Skeletal muscle cell (primary cell): ENCODE measurements at regions not wholly inside any gene's neighbourhood (a gene's known extent, or its start where the extent isn't known, plus 50 kb on each side); places are given as distances from the start of the nearest gene placed in this dataset.
"Not testable (repeated sequence)": the region's sequence is repeated elsewhere in the genome, so short reads cannot be mapped to it uniquely, and the experiment has no call there.

Experiments
- DNase-seq: peaks from one replicate; pipeline ENCODE4 v3.0.0-alpha.2; 2010; ENCODE audit warnings: low read depth
- H3K4me3 ChIP-seq: 2 replicates; pipeline ENCODE4 v1.5.1; 2011; ENCODE audit warnings: low read depth, mild to moderate bottlenecking, control low read depth, low read length, moderate library complexity

DNA sequence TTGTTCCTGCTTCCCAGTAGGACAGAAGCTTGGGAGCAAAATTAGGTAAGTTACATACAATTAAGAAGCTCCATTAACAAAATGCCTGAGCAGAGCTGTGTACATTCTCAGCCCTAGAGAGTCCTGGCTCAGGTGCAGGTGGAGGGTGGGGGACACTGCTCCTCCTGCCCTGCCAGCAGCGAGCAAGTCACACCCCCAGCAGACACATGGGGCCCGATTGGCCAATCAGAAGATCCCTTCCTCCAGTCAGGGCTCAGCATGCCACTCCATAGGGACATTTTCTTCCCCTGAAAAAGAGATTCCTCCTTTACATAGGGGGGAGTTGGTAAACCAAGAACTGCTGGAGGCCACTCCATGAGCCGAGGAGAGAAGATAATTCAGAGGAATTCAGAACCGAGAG lies 62.1 kb downstream of the PLXNA1 start:
- H3K4me3 ChIP-seq = no peak overlapping the region
- no peak for DNase-seq

DNA sequence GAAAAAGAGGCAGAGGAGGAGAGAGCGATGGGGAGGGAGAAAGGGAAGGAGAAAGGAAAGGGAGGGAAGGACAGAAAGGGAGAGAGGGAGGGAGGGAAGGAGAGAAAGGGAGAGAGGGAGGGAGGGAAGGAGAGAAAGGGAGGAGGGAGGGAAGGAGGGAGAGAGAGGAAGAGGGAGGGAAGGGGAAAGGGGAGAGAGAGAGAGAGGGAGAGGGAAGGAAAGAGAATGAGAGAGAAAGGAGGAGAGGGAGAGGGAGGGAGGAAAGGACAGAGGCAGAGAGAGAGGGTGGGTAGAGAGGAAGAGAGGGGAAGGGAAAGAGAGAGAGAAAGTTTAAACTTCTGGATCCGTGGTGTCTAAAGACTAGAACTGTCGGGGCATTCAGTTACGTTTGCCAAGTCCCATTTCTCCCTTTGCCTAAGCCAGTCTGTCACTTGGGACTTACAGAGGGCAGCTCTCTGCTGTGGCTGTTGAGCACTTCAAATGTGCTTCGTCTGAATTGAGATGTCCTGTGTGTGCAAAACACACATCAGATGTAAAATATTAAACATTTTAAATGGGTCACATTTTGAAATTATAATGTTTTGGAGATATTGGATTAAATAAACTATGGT lies 62.6 kb downstream of the PLXNA1 start:
- no peak for DNase-seq
- no peak overlapping the region for H3K4me3 ChIP-seq

DNA sequence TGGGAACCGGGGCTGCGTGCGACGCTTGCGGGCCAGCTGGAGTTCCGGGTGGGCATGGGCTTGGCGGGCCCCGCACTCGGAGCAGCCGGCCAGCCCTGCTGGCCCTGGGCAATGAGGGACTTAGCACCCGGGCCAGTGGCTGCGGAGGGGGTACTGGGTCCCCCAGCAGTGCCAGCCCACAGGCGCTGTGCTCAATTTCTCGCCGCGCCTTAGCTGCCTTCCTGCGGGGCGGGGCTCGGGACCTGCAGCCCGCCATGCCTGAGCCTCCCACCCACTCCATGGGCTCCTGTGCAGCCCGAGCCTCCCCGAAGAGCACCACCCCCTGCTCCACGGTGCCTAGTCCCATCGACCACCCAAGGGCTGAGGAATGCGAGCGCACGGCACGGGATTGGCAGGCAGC lies 63.8 kb downstream of the PLXNA1 start:
- not testable (repeated sequence) for H3K4me3 ChIP-seq, DNase-seq

DNA sequence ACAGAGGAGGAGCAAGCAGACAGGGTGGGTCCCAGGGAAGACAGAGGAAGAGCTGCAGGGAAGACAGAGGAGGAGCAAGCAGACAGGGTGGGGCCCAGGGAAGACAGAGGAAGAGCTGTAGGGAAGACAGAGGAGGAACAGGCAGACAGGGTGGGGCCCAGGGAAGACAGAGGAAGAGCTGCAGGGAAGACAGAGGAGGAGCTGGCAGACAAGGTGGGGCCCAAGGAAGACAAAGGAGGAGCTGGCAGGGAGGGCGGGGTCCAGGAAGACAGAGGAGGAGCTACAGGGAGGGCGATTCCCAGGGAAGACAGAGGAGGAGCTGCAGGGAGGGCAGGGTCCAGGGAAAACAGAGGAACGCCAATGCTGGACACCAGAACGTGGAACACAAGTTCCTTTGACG lies 66.5 kb downstream of the PLXNA1 start:
- no peak for DNase-seq
- no peak overlapping the region for H3K4me3 ChIP-seq

DNA sequence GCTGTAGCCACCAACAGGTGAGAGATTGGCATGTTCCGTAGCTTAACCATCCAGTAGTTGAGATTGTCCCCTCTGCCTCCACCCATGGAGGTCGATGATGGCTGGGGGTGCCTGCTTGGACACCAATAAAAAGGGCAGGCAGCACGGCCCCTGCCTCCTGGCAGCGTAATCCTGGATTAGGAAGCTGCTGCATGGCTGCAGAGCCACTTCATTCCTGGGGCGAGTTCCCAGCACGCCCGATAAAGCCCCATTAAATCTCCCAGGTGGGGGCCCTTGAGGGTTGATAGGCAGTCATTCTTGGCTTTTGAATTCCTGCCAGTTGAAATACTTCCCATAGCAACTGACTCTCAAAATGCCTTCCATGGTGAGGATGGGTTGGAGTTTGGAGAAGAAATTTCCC lies 67.8 kb downstream of the PLXNA1 start:
- DNase-seq = no peak

DNA sequence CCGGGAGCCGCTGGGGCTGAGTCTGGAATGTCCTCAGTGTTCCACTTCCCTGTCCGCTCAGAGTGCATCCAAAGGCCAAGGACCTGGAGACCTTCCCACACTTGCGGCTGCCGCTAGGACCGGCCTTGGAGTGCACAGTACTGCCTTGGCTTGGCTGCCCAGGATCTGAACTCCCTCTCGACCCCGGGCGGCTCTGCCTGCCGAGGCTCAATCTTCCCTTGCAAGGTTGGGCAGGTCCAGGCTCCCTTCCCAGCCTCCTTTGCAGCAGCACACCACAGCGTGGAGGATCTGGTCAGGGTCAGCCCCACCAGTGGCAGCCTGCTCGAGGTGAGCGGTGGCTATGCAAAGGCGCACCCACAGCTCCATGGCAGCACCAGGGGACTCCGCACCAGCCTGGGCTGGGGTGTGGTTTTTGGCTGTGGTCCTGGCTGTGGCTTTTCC lies 69.2 kb downstream of the PLXNA1 start:
- H3K4me3 ChIP-seq = no peak overlapping the region

More for the DNA sequence above, 67.8 kb downstream of the PLXNA1 start:
- no peak overlapping the region for H3K4me3 ChIP-seq

DNA sequence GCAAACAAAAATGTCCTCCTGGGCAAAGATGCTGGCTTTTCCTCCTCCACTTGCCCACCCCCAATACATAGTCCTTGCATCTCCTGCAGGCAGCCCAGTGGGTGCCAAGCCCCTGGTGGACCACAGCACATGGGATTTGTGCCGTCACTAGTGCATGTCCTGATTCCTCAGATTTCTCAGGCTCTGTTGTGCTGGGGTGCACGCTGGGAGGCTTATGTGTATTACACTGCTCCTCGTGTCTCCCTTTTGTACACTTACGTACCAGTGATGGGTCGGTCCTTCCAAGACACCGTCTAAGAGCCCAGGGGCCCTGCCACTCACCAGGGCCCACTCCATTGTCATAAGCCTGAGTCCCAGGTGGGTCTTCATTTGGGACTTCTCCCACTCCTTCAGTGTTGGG lies 70.1 kb downstream of the PLXNA1 start:
- no peak for DNase-seq
- no peak overlapping the region for H3K4me3 ChIP-seq

More for the DNA sequence above, 69.2 kb downstream of the PLXNA1 start:
- DNase-seq = no peak

DNA sequence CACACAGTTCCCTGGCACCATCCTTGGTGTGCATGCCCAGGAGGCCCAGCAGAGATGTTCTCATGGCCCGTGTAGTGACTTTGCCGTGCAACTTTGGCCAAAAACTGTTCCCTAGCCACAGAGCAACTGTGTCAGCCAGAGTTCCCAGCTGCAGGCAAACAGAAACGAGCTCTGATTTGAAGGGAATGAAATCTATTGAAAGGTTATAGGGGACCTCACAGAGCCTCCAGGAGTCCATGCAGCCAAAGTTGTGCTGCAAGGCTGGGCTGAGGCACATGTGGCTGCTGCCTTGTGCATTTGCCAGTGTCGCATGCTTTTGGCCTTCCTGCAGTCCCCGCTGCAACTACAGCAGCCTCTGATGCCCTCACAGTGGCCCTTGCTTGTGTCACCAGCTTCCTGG lies 70.5 kb downstream of the PLXNA1 start:
- no peak for DNase-seq
- H3K4me3 ChIP-seq = no peak overlapping the region

DNA sequence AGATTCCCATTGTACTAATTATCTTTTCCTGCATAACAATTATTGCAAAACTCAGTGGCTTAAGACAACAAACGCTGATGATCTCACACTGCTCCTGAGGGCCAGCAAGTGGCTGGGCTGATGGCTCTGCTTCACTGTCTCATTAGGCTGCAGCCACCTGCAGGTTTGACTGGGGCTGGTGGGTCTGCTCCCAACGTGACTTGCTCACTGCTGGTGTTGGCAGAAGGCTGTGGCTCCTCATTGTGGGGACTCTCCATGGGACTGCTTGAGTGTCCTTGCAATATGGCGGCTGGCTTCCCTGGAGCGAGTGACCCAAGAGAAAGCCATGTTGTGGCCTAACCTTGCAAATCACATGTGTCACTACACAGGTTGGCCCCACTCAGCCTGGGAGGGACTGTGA lies 71.1 kb downstream of the PLXNA1 start:
- no peak overlapping the region for H3K4me3 ChIP-seq

DNA sequence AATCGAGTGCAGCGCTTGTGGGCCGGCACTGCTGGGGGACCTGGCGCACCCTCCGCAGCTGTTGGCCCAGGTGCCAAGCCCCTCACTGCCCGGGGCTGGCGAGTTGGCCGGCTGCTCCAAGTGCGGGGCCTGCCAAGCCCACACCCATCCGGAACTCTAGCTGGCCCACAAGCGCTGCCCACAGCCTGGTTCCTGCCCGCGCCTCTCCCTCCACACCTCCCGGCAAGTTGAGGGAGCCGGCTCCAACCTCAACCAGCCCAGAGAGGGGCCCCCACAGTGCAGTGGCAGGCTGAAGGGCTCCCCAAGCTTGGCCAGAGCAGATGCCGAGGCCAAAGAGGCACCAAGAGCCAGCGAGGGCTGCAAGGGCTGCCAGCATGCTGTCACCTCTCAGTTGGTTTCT lies 73.4 kb downstream of the PLXNA1 start:
- no peak for DNase-seq
- no peak overlapping the region for H3K4me3 ChIP-seq

More for the DNA sequence above, 71.1 kb downstream of the PLXNA1 start:
- no peak for DNase-seq

DNA sequence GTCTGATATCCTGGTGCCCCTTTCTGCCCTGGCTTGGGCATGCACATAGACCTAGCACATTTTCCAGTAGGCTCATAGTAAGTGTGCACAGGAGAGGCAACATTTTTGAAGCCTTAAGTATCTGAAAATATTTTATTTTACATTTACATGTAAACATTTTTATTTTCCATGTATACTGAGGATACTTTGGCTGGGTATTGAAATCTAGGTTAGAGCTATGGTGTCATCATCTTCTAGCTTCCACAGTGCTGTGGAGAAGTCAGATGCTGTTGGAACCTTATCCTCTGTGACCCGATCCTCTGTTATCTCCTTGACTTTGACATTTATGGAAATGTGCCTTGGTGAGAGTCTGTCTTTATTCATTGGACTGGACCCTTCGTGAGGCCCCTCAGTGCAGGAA lies 74.1 kb downstream of the PLXNA1 start:
- no peak overlapping the region for H3K4me3 ChIP-seq
- DNase-seq = no peak

DNA sequence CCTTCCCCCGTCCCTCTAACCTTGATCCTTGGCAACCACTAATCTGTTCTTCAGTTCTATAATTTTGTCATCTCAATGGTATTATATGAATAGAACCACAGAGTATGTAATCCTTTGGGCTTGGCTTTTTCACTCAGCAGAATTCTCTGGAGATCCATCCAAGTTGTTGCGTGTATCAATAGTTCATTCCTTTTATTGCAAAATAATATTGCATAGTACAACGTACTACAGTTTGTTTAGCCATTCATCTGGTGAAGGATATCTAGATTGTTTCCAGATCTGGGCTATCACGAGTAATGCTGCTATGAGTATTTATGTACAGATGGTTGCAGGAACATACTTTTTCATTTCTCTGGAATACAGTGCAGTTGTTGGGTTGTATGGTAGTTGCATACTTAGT lies 76.2 kb downstream of the PLXNA1 start:
- H3K4me3 ChIP-seq = no peak overlapping the region
- no peak for DNase-seq

DNA sequence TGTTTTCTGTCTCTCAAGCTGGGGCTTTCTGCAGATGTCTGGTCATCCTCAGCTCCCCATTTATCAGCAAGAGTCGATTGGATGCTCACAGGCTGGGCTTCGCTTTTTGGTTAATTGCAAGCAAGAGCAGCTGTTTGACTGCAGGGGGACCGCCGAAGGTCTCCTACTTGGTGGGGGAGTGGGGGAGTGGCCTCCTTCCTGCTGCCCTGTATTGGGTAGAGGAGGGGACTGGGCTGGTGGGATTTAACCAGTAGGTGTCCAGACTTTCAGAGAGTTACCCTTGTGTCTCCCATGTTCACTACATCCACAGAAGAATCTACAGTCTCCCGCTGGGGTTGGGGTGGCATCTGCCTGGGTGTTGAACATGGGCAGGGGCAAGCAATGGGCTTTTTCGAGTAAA lies 78.7 kb downstream of the PLXNA1 start:
- H3K4me3 ChIP-seq = no peak overlapping the region
- DNase-seq = no peak

DNA sequence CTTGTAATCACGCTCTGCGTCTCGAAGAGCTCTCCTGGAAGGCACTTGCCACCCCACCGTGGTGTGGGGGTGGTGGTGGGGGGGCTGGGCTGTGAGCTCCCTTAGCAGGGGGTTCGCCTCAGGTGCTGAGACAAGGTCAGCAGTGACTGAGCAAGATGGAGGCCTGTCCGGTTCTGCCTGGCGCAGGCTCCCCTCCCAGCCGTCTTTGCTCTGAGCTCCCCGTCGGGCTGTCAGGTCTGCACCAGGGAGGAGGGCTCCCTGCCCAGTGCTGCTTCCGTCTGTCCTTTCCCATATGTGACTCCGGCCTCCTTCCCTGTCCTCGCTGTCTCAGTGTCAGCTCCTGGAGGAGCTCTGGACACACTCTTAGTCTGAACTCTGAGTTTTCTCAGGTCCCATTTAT lies 80.0 kb downstream of the PLXNA1 start:
- no peak for DNase-seq
- no peak overlapping the region for H3K4me3 ChIP-seq

DNA sequence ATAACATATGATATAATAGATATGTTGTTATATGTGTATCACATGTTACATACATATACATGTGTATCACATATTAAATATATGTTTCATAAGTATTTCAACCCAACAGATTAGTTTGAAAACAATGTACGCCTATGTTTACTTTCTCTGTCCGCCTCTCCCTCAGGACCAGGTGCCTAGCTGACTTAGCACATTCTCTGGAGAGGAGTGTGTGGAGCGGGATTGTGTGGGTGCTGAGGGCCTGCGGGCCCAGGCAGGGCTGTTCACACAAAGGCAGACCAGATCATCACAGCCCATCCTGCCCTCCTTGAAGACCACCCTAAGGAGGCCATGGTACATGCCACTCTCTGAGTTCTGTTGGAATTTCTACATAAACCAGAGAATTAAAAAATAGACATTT lies 81.0 kb downstream of the PLXNA1 start:
- DNase-seq = no peak
- H3K4me3 ChIP-seq = no peak overlapping the region

DNA sequence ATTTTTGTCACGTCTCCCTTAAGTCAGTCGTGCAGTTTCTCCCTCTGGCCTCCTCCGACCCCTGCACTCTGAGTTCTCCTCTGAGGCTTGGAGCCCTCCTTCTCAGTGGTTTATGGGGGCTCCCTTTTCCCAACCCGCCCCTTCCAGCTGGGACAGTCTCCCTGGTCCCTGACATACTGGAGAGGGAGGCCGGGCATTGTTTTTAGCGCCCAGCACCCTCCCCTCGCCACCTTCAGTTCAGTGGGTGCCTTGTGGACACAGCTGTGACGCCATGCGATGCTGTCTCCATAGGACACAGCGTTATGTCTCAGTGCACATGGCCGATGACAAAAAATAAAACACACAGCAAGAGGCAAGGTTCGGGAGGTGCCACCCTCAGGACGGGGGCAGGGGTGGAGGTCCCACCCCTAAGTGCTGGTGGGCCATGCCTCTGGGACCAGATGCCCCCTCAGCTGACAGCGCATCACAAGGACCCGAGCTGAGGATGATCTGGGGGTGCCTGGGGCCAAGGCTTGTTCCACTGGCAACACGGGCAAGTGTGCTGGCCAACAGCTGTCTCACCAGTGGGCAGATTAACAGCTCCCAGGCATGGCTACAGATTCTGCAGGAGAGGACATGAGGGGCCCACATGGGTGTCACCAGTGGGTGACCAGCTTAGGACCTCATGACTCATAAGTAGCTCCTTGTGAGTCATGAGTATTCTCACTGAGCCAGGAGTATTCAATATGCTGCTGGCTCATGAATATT lies 81.6 kb downstream of the PLXNA1 start:
- H3K4me3 ChIP-seq = no peak overlapping the region
- DNase-seq = no peak

DNA sequence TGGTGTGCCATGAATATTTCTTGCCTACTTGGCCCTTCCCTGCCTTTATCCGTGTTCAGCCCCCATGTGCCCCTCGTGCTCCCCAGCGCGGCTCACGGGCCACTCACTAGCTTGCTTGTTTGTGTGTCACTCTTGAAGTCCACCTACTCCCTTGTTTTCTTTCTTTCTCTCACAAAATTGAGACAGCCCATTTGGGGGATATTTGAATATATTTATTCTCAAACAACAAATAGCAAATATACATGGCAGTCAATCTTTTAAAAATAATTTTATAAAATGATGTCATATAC lies 82.2 kb downstream of the PLXNA1 start:
- no peak overlapping the region for H3K4me3 ChIP-seq
- no peak for DNase-seq

DNA sequence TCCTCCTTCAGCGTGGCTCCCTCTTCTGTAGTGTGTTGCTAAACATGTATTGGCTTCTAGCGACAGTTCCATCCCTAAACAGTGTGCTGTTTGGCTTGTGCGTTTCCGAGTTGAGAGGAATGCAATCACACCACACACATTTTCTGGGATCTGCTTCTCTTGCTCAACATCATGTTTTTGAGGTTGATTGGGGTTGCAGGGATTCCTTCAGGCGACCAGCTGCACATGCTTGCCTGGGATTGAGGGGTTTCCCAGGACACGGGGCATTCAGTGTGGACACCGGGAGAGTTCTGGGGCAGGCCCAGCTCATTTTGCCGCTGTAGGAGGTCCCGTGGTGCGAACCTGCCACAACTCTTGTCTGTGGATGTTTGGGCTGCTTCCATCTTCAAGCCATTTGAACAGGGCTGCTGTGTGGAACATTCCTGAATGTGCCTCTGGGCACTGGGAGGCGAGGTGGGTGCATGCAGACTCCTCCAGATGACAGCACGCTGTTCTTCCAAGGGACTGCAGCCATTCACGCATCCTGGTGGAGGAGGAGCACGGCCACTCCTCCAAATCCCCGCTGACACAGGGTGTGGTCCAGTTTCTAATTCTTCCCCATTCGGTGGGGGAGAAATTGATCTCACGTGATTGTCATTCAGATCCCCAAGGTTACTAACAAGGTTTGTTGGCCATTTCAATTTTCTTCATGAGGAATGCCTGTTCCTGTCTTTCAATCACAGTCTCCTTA lies 82.8 kb downstream of the PLXNA1 start:
- no peak for DNase-seq
- no peak overlapping the region for H3K4me3 ChIP-seq

DNA sequence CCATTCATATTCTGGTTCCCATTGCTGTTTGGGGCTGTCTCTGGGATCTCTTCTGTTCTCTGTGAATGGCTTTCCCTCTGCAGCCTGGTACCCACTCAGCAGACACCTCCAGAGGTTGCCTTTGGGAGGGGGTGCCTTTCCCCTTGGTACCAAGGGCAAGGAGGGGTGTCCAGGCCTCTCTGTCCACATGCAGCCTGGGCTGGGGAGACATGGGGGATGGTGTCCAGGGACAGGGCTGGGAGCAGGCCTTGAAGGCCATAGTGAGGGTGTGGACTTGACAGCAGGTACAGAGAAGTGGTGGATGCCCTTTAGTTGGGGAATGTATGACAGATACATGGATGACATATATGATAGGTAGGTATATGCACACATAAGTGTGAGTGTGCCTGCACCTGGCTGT lies 83.7 kb downstream of the PLXNA1 start:
- DNase-seq = no peak
- no peak overlapping the region for H3K4me3 ChIP-seq

DNA sequence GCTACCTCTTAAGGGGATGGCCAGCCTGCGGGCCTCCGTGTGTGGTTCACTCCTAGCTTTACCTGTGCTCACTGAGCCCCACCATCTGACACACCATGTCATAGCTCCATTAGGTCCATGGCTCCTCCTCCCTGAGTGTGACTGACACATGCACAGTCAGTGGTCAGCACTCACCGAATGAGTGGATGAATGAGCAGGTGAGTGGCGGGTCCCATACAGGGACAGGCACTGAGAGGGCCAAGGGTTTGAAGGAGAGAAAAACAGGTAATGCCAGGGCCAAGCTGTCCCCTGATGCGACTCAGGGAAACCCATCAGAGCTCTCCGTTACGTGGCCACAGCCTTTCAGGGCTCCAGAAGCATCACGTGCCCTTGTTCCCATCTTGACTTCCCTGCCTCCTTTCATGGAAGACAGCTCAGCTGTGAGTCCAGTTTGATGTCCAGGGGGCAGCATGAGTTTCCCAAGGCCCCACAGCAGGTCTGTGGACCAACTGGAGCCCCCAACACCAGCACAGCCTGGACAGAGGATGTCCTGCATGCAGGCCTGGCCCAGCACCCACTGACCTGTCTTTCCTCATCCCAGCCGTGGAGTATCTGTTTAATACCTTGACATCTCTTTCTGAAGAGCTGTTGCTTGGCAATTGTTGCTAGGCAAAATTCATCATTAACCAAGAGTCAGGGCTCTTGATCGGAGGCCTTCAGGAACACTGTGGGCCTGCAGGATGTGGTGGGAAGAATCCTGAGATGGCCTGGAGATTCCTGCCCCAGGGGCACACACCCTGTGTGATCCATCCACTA lies 84.4 kb downstream of the PLXNA1 start:
- H3K4me3 ChIP-seq = no peak overlapping the region
- no peak for DNase-seq
